HG03521 (cell line): ENCODE measurements at regions not wholly inside any gene's neighbourhood (a gene's known extent, or its start where the extent isn't known, plus 50 kb on each side); places are given as distances from the start of the nearest gene placed in this dataset.
"Not testable (repeated sequence)": the region's sequence is repeated elsewhere in the genome, so short reads cannot be mapped to it uniquely, and the experiment has no call there.

Experiments
- ATAC-seq: cut with Tn5 transposase; IDR thresholded peaks from one replicate; pipeline ENCODE4 v1.9.1; 2021; ENCODE audit warnings: mild to moderate bottlenecking, moderate library complexity; ENCODE audit not compliant: unreplicated experiment

DNA sequence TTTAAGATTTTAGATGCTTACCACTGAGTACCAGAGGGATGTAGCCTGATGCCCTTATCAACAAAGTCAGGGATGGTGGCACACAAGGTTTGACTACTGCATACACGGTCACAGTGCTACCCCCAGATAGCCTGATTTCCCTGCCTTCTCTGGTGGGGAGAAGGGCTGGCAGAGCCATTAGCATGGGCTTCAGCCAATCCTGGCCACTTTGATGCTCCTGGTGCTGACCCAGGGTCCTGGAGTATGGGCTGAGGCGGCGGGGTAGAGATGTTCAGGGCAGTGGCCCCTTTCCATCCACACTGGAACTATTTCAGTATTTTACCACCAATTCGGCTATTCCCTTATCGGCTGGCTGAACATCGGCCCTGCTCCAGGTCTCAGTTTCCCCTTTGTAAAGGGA, 83.2 kb downstream of the POTEB3 start:
- not testable (repeated sequence) for ATAC-seq

DNA sequence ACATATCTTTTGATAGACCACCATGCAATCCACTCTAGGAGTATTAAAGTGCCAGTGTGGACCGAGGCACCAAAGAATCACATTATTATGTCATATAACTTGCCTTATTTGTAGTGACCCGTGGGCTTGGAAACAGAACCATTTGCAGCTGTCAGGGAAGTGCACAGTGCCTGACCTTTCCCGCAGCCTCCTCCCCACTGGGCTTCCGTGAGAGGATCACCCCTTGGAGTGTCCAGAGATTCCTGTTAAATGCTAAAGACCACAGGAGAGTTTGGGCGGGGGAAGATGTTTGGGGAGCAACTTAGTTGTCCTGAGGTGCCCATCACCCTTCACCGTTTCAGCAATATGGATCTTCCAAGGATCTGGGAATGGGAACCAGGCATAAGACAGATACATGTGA, 84.4 kb downstream of the POTEB3 start:
- ATAC-seq, result not testable (repeated sequence)

DNA sequence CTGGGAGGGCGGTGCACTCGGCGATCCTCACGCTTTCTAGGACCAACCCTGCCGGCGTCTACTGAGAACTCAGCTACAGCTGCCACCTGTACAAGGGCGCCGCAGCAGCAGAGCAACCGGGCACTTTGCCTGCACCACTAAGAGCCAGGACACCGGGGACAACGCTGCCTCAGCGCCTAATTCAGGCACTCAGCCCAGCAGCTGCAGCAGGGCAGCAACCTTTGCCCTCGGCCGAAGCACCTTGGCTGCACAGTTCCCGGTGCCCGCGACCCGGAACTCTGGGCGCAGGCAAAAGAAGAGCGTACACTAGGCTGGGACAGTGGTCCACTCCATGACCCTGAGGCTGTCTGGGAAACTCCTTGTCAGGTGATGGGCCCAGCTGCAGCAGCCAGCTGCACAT, 85.7 kb downstream of the POTEB3 start:
- not testable (repeated sequence) for ATAC-seq

DNA sequence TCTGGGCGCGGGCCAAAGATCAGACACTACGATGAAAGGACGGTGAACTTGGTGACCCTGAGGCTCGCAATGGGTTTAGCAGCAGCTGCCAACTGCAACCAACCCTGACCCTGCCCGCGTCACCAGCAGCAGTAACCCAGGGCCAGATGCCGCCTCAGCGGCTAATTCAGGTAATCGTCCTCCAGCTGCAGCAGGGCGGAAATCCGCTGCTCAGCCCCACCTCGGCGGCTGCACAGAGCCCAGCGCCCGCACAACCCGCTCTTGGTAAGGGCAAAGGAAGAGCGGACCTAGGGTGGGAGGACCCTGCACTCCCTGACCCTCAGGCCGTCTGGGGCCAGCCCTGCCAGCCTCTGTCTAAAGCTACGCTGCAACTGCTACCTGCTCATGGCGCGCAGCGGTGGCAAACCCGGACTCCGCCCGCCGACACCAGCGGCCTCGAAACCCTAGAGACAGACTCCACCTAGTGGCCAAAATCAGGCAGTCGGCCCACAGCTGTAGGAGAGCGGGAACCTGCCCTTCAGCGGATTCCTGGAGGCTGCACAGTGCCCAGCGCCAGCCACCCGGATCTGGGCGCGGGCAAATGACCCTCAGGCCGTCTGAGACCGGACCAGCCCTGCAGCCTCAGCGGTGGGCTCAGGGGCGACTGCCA, 87.5 kb downstream of the POTEB3 start:
- ATAC-seq, result not testable (repeated sequence)

DNA sequence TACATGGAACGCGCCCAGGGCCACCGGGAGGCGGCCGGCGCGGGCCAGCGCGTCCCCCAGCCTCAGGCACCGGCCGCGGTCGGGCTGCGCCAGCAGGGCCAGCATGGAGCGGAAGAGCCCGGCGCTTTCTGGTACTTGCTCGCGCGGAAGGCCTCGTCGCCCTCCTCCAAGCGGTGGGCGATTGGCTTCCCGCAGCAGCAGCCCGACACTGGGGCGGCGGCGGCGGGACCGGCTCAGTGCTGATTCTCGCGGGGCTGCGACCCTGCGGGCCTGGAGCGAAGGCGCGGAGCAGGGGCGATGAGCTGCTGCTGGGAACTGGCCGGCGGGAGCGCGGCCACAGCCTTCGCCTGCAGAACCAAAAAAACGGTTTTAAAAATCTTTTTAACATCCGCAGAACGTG, 95.3 kb downstream of the POTEB3 start:
- ATAC-seq, result not testable (repeated sequence)

DNA sequence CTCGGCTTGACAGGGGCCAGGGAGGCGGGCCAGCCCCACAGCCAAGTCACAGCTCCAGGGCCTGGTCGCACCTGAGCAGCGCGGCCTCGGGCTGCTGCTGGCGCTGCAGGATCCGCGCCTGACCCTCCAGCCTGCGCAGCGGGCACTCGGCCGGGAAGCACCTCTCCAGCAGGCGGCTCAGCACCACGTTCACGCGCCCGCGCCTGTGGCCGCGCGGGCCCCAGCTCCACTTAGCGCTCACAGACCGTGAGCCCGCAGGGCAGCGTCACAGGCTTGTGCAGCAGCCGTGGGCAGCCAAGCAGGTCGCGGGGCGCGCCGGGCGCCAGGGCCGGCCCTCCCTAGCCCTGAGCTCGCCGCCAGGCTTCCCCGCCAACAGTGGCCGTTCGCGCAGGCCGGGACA, 95.8 kb downstream of the POTEB3 start:
- not testable (repeated sequence) for ATAC-seq

DNA sequence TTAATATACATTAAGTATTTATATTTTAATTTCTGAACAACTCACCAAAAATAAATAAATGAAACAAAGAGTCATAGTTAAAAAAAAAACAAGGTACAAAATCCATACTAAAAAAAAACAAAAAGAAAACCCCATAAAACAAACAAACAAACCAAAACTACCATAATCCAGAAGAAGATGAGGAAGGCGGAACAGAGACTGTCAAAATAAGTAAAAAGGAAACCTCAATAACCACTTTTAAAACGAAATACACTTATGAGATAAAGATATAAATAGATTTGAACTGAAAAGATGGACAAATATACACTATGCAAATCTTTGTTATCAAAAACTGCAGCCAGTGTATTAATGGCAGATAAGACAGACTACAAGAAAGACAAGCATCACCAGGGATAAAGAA, 103.3 kb downstream of the POTEB3 start:
- not testable (repeated sequence) for ATAC-seq

DNA sequence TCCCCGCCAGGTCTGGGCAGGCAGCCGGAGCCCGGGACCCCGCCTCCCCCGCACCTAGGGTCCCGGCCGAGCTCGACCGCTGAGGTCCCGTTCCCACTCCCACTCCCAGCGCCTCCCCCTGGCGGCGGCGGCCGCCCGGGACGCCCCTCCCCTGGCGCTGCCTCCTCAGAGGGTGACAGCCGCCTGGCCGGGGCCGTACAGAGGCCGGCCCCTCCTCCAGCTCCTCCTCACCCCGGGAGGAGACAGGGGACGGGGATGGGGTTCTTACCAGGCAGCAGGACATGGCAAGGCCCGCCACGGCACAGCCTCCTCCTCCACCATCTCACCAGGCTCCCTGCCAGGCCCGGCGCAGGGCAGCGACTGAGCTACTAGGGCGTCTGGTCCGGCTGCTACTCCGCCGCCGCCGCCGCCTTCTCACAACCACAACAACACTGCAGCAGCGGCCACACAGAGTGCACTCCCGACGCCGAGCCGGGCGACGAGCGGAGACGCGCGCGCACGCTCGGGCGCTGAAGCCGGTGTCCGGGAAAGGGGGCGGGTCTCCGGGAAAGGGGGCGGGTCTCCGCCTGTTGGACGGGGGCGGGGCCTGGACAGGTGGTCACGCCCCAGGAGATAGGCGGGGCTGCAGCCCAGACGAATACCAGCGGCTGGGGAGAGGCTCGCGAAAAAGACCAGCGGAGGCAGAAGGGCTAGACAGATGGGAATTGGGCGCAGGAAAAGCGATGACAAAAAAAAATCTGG, 115.4 kb downstream of the POTEB3 start:
- ATAC-seq, result not testable (repeated sequence)

DNA sequence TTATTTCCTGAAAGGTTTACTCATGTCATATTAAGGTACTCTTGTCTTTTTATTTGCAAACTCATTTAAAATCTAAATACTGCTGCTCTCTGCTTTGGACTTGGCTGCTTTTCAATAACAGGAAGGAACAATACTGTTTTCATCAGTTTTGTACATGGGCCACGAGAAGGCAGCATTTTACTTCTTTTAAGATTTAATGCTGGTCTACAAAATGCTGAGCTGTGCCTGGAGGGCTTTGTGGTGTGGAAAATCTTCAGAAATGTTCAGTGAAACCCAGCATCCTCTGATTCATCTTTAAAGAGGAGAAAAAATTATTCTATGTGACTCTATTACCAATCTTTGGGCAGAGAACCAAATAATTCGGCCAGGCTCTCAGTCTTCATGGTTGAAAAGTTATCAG, 155.9 kb downstream of the POTEB3 start:
- ATAC-seq, result not testable (repeated sequence)

DNA sequence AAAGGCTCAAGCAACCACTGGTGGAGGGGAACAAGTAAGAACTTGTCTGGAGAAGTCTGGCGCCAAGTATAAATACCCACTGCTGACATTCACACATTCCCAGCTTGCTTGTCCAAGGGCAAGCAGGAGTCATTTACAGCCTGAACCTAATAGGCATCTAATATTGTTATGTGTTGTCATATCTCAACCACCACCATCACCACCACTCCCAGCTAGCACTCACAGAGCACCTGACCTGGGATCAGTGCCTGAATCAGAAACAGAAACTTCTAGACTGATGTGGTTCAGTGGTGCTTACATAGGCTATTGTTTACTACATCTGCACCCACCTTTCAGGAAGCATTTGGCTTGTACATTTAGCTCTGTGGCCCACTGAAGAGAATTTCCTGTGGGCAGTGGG, 157.1 kb downstream of the POTEB3 start:
- peak; percentile 83 for ATAC-seq

DNA sequence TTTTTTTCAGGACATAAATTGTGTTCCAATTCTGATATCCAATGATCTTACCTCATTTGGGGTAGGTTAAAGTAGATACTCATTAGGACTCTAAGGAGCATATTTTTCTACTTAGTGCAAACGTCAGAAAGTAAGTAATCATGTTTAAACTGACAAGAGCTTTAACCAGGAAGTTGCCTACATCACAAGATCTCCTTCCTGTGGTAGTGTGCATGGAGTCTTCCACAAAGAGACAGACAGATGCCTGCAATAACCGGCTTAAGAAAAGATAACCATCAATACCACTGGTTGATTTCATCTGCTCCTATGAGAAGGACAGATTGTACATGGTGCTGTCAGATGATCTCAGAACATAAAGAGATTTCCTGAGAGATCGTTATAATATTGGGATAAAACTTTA, 160.0 kb downstream of the POTEB3 start:
- ATAC-seq, result not testable (repeated sequence)

DNA sequence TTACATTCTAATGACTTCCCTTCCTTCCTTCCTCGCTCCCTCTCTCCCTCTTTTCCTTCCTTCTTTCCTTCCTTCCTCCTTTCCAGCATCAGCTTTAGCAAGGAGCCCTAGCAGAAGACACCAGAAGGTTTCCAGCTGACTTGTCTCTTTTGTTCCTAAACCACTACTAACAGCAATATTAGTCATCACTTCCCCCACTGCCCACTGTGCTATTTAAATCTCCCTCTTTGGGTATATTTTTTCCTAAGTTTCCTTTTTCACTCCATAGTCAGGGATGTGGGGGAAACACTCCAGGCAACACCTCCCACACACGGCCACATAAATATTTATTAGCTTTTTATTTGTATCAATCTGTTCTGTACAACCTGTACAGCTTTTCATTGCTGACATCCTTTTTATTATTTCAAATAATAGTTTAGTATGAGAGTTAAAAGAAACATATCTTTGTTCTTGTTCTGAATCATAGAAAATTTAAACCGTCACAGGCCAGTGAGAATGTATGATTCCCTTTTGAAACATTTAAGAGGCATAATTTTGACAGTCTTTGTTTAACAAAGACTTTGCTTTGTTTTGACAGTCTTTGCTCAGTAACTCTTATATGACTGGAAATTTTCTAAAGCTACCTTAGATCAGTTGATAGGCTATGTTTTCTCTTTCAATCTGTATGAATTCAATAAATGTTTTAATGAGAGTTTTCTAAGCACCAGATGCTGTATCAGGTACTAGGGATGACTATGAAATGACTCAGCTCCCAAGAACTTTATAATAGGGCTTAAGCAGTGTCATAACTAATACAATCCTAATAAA, 167.9 kb downstream of the POTEB3 start:
- ATAC-seq, result not testable (repeated sequence)

DNA sequence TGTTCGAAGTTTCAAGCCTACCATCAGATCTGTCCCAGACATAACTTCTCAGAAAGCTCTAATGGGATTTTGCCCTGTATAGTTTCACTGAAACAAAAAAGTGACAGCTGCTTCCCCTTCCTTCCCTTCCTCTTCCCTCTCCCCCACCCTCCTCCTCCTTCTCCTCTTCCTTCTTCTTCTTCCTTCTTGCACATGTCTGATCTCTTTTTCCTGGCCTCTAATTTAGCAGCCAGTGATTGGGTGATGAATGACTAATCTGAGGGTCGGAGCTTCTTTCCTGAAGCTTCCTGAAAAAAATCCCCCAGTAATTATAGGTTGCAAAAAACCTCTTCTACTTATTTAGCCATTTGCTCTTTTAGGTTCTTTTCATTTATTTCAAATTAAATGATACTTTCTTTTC, 168.7 kb downstream of the POTEB3 start:
- no peak for ATAC-seq

DNA sequence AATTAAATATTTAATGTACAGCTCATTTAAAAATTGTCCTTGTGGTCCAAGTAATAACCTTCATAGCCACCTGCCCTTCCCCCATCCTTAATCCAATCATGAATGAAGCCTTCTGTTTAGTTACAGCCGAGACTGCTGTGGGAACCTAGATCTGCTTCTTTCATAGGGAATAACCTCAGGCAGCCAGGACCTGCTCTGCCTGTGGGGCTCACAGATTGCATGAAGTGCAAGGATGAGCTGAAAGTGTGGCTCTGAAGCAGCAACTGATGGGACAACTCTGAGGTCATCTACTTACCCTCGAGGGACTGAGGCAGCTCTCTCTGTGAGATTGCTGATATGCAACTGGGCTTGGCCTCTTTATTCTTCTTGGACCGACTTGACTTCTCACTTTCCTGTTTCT, 169.8 kb downstream of the POTEB3 start:
- no peak for ATAC-seq

DNA sequence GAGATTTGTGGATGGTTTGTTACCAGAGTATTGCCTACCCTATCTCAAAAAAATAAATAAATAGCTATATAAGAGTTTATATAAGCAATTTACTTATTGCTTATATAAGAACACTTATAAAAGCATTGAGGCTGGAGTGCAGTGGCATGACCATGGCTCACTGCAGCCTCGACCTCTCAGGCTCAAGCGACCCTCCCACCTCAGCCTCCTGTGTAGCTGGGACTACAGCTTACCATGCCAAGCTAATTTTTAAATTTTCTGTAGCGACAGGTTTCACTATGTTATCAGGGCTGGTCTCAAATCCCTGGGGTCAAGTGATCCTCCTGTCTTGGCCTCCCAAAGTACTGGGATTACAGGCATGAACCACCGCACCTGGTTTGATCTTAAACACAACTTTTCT, 170.6 kb downstream of the POTEB3 start:
- not testable (repeated sequence) for ATAC-seq

DNA sequence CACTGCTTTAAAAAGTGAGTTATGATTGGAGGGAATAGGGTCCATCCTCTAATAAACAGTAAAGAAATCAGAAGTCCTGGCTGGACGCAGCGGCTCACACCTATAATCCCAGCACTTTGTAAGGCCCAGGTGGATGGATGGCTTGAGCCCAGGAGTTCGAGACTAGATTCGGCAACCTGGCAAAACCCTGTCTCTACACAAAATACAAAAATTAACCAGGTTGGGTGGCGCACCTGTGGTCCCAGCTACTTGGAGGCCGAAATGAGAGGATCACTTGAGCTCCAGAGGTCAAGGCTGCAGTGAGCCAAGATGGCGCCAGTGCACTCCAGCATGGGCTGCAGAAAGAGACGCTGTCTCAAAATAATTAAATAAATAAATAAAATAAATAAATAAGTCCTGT, 171.2 kb downstream of the POTEB3 start:
- no peak for ATAC-seq

DNA sequence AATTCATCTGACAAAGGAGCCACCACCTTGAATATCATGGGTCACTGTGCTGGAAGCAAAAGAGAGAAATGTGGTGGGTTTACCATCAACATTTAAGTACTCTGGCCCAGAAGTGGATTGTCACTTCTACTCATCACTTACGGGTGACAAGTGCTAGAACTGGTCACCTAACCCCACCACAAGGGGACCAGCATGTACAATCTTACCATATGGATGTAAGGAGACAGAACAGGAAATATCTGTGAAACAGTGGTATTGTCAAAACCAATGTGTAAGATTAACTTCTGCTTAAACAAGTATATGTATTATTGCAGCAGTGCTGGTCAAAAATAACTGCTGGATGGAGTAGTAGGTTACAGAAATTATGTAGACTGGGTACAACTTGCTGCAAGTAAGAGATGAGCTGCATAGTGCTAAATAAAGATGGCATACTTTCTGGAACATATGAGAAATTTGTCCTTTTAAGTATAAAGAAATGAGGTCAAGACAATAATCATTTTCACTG, 171.8 kb downstream of the POTEB3 start:
- ATAC-seq, result no peak

DNA sequence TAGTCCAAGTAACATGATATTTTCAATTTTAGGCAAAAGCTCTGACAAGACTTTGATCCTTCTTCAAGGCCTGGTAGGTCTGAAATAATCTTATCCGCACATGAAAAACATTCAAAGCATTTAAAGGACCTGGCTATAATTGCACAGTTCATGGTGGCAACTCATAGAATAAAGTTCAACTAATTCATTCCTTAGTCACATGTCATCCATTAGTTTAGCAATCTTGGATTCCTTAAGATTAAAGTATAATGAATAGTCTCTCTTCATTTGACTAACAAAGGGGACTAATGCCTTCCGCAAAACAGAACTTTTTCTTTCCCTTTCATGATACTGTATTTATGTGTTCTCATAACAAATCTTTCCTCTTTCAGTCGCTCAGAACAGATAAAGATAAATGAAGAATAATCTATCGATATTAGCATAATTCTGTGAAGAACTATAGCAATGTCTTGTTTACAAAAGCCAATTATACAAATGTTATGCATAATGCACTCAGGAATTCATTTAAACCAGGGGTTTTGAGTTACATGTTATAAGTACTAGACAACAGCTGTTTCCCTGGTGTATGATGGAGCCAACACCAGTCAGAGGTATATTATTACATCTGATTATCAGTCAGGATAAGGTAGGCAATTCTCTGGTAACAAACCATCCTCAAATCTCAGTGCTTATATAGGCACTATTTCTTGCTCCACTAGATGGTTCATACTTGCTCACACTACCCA, 172.5 kb downstream of the POTEB3 start:
- ATAC-seq, result no peak

DNA sequence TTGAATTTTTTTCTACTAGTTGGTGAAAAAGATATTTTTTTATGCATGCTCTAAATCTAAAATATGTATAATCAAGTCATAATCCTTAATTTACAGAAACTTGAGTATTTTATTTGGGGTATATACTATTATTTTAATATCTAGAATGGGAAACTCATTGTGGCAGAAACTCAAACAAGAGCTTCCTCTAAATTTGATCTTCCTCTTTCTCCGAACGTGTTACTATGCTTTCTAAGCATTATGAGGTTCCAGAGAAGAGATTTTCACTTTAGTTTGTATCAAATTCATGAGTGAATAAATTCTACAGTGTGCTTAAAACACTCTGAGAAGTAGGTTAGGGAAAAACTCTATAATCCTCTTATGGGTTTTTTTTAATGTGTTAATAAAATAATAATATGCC, 173.1 kb downstream of the POTEB3 start:
- ATAC-seq, result no peak

DNA sequence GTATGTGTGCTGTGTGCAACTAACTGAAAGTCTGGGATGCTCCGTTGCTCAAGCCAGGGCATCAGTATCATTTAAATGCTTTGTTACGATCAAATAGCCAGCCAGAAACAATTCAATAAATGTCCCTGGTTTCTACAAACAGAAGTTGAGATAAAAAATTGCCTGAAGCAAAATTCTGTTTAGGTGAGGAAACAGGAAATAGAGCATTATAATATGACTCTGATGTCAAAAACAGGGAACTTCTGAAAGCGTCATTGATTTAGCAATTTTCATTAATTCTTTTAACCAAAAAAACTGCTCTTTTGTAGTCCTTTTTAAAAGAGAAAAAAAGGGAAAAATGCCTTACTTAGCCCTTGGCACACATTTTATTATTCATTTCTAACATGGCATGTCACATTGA, 174.7 kb downstream of the POTEB3 start:
- not testable (repeated sequence) for ATAC-seq
